ENCODE measurements at regions not wholly inside any gene's neighbourhood (a gene's known extent, or its start where the extent isn't known, plus 50 kb on each side); places are given as distances from the start of the nearest gene placed in this dataset.
A peak's percentile ranks its signal among the peaks of the same experiment; 100 is the strongest.
"Not testable (repeated sequence)": the region's sequence is repeated elsewhere in the genome, so short reads cannot be mapped to it uniquely, and the experiment has no call there.

DNA sequence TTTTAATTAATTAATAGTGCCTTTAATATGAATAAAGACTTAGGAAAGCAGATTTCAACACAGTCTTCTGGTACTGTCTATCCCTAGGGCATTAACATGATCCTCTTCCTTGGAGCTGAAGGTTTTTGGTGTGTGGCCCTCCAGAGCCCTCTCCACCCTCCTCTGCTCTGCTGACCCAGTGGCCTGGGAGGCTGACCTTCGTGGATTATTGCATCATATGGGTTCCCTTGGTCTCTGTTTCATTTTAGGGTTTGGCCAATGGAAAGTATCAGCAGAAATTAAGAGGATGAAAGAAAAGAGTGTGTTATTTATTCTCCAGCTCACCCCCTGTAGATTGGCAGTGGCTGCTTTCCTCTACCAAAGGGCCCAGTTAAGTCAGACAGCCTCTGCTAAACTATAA is 73.8 kb upstream of the KIF2A start:
- intact Hi-C loops (cut with DNase I); ATAC-seq (ENCODE audit: poor library complexity); DNase-seq: not testable (repeated sequence)

DNA sequence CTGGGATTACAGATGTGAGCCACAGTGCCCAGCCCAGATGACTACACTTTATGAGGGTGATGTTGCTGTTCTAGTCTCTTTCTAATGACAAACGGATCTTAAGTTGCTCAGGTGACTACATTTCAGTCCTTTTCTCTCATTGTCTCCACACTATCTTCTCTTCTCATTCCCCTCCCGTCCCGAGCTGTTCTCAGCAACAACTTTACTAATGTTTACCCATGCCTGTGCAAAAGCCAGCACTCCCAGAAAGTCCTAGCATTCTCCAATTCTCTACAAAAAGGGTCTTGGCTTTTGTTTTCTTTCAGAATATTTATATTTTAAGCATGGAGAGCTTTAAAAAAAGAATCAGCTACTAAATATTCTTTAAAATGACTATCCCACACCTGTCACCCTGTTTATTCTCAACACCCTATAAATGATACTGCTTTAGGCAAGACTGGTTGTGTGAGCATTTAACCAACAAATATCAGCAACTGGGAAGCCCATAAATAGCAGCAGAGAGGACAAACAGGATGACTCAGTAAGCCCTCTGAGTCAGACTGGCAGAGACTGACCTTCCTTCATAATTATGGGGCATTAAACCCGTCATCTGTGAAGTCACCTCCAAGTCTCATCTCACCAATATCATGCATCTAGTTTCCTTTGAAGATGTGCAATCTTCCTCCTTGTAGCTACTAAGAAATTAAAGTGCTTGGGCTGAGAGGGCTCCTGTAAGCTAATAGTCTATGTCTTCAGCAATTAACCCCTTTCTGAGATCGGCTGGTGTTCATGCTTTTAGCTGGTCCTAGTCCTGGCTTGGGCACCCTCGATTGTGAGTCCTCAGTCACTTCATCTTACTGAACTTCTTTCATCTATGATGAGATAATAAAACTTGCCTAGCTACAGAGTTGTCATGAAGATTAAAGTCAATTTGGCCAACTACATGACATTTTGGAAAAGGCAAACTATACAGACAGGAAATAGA is 72.6 kb upstream of the KIF2A start:
- ATAC-seq (ENCODE audit: poor library complexity), result peak; percentile 48
- intact Hi-C loops (cut with DNase I); DNase-seq: not testable (repeated sequence)

DNA sequence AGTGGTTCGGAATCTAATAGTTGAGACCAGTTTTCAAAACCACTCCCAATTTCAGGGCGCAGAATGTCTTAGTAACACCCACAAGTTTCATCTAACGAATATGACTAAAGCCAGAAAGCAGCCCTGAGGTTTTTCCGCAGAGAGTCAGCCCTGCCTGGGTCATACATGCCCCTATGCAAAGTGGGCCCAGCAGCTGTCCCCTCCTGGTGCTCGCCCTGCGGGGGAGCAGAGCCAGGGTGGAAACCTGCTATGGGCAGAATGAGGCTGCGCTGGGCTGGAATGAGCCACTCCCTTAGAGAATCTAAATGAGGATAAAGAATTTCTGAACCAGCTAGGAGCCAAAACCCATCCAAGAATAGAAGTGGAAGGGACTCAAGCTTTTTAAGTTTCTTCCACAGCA is 69.4 kb upstream of the KIF2A start:
- DNase-seq; ATAC-seq (ENCODE audit: poor library complexity); intact Hi-C loops (cut with DNase I): not testable (repeated sequence)

DNA sequence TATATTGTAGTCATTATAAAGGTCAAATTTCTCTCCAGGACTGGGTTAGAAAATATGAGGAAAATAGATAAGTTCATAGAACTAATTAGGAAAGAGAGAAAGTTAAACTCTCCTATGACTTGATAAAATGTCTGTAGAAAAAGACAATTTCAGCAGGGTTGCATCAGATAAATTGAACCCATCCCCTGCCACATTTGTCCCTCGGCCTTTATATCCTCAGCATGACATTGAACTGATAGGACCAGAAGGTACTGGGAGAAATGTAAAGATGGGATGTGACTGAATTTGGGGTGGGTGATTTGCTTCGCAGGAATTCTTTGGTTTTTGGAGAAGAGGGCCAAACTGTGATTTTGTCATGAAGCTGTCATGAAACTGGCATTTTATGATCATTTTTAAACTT is 68.1 kb upstream of the KIF2A start:
- intact Hi-C loops (cut with DNase I); DNase-seq; ATAC-seq (ENCODE audit: poor library complexity): not testable (repeated sequence)

DNA sequence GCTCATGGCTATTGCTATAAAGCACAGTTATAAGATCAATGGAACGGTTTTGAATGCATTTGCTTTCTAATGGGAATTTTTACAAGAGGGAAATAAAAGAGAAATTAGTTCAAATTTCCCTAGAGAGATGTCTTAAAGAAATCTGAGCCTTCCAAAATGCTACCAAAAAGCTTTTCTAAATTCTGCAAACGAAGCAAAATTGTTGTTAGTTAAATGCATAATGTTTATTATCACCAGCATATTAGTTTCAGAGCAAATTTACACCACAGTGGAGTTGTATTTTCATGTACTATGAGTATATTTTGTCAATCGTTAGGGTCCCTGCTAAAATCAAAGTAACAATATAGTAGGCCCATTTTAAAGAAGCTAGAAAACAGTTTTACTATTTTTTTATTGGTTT is 67.4 kb upstream of the KIF2A start:
- ATAC-seq (ENCODE audit: poor library complexity); intact Hi-C loops (cut with DNase I); DNase-seq: not testable (repeated sequence)

DNA sequence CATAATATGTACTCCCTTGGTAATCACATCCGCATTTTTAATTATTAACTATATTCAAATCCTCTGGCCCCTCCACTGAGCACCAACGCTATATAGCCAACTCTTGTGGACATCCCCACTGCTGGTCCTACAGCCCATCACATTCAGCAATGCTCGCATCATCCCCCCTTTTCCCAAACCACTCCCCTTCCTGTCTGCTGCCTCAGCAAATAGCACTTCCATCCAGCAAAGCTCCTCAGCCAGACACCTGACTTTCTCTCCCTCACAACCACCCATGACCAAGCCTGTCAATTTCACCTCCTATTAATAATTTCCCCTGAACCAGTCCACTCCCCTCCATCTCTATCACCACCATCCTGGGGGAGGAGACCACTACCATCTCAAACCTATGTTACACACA is 65.5 kb upstream of the KIF2A start:
- DNase-seq; intact Hi-C loops (cut with DNase I); ATAC-seq (ENCODE audit: poor library complexity): not testable (repeated sequence)

DNA sequence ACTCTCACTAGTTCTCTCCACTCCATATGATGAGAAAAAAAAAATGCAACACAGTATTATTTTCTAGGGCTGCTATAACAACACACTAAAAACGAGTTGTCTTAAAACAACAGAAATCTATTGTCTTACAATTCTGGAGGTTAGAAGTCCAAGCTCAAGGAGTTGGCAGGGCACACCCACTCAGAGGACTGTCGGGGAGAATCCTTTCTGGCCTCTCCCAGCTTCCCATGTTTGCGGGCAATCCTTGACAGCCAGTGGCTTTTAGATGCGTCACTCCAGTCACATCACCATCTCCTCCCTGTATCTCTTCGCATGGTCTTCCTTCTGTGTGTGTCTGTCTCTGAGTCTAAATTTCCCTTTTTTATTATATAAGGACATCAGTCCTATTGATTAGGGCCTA is 64.0 kb upstream of the KIF2A start:
- ATAC-seq (ENCODE audit: poor library complexity); intact Hi-C loops (cut with DNase I); DNase-seq: not testable (repeated sequence)

DNA sequence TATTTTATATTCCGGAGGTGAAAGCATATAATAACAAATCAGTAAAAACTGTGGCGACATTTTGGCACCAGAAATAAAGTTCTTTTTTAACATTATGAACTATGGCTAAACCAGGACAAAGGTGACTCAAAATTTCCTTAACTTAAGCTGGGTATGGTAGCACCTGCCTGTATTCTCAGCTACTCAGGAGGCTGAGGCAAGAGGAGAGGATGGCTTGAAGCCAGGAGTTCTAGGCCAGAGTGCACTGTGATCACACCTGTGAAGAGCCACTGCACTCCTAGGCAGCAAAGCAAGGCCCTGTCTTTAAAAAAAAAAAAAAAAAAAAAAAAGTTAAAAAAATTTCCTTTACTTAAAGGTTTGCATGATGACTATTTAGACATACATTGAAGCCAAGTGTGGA is 63.0 kb upstream of the KIF2A start:
- not testable (repeated sequence) for ATAC-seq (ENCODE audit: poor library complexity)

DNA sequence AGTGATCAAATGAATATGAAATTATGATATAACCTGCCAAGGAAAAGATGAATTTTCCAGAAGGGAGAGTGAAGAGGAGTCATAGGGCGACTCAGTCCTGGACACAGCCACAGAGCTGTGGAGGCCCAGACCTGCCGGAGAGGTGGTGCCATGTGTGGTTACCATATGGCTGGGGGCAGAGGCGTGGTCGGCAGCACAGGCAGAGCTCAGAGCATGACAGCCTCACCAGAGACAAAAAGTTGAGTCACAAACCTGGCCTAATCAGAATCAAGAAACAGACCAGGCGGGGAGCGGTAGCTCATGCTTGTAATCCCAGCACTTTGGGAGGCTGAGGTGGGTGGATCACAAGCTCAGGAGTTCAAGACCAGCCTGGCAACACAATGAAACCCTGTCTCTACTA is 57.8 kb upstream of the KIF2A start:
- intact Hi-C loops (cut with DNase I); DNase-seq; ATAC-seq (ENCODE audit: poor library complexity): not testable (repeated sequence)

More for the DNA sequence above, 63.0 kb upstream of the KIF2A start:
- intact Hi-C loops (cut with DNase I); DNase-seq: not testable (repeated sequence)

DNA sequence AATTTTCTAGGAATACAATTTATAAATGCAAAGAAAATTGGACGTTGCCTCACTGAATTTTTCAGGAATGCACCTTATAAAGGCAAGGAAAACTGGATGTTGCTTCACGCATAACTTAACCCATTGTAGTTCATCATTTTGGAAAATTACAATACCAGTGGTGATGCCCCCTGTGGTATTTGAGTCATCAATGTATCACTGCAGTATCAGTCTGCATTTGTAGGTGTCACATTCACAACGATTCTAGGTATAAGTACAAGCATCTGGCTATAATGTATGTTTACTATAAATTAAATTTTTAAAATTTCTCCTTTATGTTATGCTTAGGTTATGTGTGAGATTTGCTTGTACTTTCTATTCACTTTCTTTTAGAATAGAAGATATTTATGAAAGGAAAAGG is 55.9 kb upstream of the KIF2A start:
- ATAC-seq (ENCODE audit: poor library complexity); DNase-seq; intact Hi-C loops (cut with DNase I): not testable (repeated sequence)

DNA sequence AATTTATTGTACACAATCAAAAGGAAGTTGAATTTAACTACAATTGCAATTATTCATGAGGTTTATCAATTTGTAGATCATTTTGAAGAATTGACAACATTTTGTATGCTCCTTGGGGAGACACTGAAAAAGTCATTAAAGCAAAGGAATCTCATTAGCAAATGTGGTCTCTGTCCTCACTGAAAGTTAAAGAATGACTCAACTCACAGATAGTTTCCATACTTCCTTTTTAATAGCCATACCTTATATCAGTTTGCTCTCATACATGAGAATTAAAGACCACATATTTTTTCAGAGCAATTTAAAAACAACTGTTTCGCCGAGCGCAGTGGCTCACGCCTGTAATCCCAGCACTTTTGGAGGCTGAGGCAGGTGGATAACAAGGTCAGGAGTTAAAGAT is 55.1 kb upstream of the KIF2A start:
- DNase-seq; intact Hi-C loops (cut with DNase I); ATAC-seq (ENCODE audit: poor library complexity): not testable (repeated sequence)

DNA sequence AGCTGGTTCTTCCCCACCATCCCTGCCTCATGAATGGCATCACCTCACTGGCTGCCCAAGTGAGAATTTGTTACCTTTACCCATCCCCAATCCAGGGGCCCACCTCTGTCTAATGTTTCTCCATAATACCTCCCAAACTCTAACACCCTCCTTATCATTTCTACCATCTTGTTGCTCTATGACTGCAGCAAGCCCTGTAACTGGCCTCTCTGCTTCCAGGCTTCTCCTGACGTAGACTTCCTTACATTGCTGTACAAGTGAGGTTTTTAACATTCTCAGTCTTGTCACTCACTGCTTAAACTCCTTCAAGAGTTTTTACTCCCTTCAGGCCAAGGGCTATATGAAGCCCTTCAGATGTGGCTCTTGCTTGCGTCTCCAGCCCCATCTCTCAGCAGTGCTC is 53.5 kb upstream of the KIF2A start:
- intact Hi-C loops (cut with DNase I); ATAC-seq (ENCODE audit: poor library complexity); DNase-seq: not testable (repeated sequence)

DNA sequence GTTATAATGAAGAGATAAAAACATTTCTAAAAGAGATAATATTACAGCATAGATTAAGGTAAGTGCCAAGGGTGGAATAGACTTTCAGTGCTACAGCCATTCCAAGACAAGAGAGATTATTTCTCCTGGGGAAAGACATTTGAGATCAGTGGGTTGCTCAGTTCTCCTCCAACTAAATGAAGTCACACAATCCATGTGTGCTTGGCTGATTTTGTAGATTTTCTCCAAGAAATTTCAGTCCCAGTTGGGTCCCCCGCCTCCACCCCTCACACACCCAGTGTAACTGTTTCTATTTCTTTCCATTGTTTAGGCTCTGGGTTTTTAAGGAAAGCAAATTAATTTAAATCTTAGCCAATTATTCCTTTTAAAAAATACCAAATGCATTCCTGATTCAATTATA is 50.5 kb upstream of the KIF2A start:
- intact Hi-C loops (cut with DNase I); ATAC-seq (ENCODE audit: poor library complexity); DNase-seq: not testable (repeated sequence)

DNA sequence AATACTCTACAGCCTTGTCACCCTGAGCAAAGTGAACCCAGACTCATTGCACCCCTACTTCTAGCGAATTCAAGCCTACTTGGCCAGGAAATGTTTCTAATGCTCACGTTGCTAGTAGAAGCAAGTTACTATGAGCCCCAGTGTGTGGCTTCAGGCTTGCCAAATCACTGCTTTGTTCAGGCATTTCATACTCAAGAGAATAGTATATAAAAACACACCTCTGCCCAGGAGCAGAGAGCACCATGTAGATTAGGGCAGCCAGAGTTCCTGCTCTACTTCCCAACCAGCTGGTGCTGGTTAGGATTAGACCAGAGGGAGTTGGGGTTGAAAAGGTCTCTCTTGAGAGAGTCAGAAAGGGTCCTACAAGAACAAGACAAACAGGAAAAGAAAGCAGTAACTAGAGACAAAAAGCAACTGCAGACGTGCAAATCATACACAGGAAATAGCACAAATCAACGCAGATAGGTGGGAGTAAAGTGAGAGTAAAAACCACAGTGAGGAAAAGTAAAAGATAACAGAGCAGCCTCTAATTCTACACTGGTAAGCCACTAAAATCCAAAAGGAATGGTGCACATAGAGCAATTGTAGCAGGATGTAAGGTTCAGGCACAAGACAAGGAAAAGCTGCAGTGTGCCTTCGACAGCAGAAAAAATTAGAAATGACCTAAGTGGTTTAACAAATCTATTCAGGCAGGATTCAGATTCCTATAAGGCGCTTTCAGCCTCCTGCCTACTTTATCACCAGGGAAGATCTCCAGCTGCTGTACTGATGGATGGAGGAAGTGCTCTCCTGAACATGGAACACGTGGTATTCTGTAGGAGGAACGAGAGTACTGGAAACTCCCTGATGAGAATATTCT is 49.6 kb upstream of the KIF2A start:
- intact Hi-C loops (cut with DNase I), result no loop called here
- ATAC-seq (ENCODE audit: poor library complexity) (no peak), DNase-seq (no peak)

Data from Right ventricle myocardium superior (tissue), 1 donor.